Stimulated activated CD8-positive, alpha-beta memory T cell treated with anti-CD3 and anti-CD28 coated beads, Interleukin-4, amount 100 ng/mL, for 1 hour (primary cell): ENCODE measurements at regions not wholly inside any gene's neighbourhood (a gene's known extent, or its start where the extent isn't known, plus 50 kb on each side); places are given as distances from the start of the nearest gene placed in this dataset.

Source experiments
- DNase-seq, 2 donors: peaks; one replicate each; pipeline ENCODE4 v3.0.0-alpha.2; 2020; ENCODE audit warnings: low read depth in 2 of 2, low spot score in 1 of 2

- no peak for DNase-seq
Measured at GRCh38 chr4:124189545-124189944, 523.0 kb downstream of the ANKRD50 start.

DNA sequence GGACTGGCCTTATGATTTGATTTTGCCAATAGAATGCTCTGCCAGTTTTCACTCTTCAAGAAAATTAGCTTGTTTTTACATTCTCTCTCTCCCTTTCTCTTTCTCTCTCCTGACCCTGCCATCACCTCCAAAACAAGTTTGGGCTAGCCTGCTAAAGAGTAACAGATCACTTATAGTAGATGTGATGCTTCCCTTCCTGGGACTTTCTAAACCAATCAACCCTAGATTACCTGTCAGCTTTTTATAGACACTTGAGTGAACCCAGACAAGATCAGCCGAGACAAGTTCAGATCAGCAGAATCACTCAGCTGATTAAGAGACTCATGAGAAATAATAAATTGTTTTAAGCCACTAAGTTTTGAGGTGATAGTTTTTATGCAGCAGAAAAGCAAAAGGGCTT lies 521.2 kb downstream of the ANKRD50 start:
- DNase-seq, result no peak

GRCh38 chr4:124192544-124192943 lies 520.0 kb downstream of the ANKRD50 start:
- no peak for DNase-seq

DNA sequence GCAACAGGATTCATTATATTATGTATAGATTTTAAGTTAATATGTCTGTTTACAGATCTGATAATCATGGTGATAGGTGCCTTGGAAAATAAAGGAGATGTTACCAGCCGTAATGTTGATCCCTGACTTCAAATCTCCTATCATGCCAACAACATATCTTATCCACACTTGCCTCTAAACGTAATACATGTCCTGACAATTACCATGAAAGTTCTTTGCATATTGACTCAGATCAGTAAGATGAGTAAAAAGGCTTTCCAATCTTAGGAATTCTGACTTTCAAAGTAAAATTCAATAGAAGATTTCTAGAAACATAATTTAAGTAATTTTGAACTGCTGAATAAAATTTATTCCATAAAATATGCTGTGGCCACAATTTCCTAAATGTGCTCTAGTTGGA lies 513.3 kb downstream of the ANKRD50 start:
- no peak for DNase-seq

- no peak for DNase-seq
Measured at GRCh38 chr4:124199755-124200154, 512.8 kb downstream of the ANKRD50 start.

DNA sequence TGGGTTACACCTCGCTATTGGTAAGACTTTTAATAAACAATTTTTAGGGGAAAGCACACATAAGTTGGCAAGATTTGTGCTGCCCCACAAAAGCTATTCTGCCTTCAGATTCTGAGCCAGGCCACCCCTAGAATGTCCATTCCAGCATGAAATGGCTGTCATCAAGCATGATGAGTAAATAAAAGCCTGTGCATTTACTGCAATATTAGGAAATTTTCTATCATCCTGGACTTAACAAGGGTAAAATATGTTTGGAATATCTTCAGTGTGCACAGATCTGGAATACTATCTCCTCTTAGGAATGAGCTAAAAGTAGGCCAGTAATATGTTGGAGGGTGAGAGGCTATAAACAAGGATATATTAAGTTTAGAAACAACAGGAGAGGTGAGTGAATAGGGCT lies 510.9 kb downstream of the ANKRD50 start:
- DNase-seq, result no peak

- no peak for DNase-seq
Measured at GRCh38 chr4:124202099-124202498, 510.4 kb downstream of the ANKRD50 start.

- no peak for DNase-seq
Measured at GRCh38 chr4:124203613-124204238, 508.8 kb downstream of the ANKRD50 start.

GRCh38 chr4:124206779-124207605 lies 505.5 kb downstream of the ANKRD50 start:
- no peak for DNase-seq

DNA sequence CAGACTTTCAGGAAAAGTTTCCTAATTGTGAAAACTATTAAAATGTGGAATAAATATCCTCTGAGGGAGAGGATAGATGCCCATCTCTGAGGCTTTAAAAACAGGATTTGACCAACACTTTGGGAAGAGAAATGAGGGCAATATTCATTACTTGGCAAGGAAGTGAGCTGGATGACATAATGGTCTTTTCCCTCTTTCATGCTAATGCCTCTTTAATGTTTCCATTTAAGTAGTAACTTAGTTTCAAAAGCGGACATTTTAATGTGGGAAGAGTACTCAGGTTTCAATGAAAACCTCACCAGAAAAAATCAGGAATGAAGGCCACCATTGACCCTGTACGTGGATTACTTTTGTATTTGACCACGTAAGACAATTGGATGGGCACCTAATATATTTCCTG lies 503.3 kb downstream of the ANKRD50 start:
- no peak for DNase-seq

- no peak for DNase-seq
Measured at GRCh38 chr4:124209626-124210025, 502.9 kb downstream of the ANKRD50 start.

DNA sequence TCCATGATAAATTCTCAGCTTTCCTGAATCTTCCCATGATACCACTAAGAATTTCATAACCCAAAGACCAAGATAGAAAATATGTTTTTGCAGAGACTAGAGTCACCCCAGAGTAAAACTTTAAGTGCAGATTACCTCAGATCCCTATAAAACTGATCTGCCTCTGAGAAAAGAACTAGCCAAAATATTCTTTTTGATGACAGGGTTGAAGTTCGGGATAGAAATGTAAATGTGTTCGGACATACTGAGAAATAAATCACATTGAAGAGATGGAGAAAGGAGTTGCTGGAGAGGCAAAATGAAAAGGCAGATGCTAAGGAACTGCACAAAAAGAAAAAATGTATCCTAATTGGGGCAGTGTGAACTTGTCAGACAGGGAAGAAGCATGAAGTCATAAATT lies 501.8 kb downstream of the ANKRD50 start:
- DNase-seq, result no peak

DNA sequence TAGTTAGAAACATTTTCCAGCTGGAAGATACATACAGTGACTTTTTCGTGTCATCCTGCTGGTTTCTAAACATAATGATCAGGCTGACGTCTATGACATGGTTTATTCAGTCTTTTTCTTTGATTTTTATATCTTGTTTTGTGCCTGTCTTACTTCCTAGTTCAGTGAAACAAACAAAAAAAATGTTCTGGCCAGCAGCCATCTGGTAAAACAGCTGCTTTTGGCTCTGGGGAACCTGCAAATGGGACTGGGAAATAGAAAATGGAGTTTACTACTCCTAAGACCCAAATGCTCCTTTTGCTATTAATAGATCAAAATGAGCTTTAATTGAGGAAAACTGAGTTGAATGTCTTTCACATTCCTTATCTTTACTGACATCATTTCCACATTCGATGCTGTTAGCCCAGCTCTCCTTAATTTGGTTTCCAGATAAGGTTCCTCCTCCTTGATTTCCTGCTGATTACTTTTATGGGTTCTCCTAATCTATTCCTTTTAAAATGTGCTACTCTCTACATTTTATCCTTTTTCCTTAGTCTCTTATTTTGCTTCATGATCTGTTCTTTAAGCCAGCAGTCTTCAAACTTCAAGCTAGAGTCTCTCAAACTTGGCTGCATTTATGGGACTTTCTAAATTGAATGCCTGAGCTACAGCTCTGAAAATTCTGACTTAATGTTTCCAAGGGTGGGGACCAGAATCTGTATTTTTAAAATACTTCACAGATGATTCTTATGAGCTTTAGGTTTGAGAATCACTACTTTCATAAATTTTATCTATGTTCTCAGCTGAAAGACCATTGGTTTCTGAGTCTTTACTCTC lies 499.5 kb downstream of the ANKRD50 start:
- DNase-seq, result no peak

DNA sequence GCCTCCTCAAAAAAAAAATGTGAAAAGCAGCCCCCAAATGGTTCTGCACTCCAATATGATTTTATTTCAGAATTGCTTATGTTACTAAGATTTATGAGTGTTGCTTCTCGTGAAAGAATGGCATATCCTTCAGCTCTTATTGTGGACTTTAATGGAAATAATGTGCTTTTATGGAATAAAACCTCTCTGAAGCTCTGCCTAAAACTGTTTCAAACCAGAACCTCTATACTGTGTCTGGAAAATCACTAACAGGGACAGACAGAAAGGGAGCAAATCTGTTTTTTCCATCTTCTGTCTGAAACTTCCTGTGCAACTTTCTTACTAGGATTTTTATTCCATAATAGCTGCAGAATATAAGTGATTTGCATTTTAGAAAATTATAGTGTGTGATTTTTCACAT lies 493.1 kb downstream of the ANKRD50 start:
- DNase-seq, result no peak

GRCh38 chr4:124224256-124224655 lies 488.3 kb downstream of the ANKRD50 start:
- no peak for DNase-seq

- DNase-seq, result no peak
Measured at GRCh38 chr4:124227981-124228380, 484.6 kb downstream of the ANKRD50 start.

- no peak for DNase-seq
Measured at GRCh38 chr4:124230268-124230667, 482.3 kb downstream of the ANKRD50 start.

DNA sequence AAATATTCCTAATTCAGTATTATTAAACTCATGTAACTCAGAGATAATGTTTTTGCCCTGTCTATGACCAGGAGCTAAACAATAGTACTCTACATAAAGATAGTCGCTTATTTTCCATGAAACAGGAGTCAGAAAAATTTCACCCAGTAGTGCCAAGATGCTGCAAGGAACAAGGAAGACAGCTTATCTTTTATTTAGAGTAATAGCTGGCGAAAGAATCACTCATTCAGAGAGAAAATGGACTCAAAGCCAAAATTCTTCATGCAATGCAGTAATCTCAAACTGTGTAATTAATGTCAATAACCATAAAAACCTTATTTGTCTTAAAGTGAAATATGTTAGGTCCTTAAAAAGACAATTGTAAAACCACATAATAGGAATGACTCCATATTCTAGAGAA lies 477.8 kb downstream of the ANKRD50 start:
- DNase-seq, result no peak

- no peak for DNase-seq
Measured at GRCh38 chr4:124243671-124244366, 468.7 kb downstream of the ANKRD50 start.

- no peak for DNase-seq
Measured at GRCh38 chr4:124253080-124253479, 459.5 kb downstream of the ANKRD50 start.
